ENCODE measurements at regions not wholly inside any gene's neighbourhood (a gene's known extent, or its start where the extent isn't known, plus 50 kb on each side); places are given as distances from the start of the nearest gene placed in this dataset.

DNA sequence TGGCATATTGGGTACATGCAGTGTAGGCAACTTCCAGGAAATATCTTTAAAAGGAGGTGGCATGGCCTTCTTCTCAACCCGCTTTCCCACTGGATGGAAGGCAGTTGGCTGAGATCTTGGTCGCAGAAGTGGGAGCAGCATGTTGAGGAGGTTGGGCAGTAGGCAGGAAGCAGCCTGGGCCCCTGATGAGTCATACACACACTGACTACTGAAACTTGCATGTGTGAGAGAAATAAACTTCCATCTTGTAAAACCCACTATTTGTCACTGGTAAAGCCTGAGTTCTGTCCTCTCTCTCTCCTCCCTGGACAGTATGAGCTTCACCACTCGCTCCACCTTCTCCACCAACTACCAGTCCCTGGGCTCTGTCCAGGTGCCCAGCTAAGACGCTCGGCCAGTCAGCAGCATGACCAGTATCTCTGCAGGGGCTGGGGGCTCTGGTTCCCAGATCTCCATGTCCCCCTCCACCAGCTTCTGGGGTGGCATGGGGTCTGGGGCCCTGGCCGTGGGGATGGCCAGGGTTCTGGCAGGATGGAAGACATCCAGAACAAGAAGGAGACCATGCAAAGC, 233.8 kb upstream of the SPRED2 start:
- DNase-seq, result no peak

DNA sequence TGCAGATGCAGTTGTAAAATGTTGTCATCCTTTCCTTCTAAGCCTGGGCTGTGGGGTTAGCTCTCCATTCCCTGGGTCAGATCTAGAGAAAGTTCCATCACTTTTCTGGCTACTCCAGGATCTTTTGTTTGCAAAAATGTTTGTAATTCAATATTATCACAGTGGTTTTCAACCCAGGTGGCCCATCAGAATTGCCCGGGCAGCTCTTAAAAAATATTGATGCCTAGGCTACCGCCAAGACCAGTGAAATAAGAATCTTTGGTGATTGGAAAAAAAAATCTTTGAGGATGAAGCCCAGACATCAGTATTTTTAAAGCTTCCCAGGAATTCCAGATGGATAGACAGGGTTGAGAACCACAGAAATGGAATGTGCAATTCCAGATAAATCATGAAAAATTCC, 232.5 kb upstream of the SPRED2 start:
- no peak for DNase-seq

GRCh38 chr2:65663831-65664407, 231.5 kb upstream of the SPRED2 start:
- DNase-seq, result no peak

DNA sequence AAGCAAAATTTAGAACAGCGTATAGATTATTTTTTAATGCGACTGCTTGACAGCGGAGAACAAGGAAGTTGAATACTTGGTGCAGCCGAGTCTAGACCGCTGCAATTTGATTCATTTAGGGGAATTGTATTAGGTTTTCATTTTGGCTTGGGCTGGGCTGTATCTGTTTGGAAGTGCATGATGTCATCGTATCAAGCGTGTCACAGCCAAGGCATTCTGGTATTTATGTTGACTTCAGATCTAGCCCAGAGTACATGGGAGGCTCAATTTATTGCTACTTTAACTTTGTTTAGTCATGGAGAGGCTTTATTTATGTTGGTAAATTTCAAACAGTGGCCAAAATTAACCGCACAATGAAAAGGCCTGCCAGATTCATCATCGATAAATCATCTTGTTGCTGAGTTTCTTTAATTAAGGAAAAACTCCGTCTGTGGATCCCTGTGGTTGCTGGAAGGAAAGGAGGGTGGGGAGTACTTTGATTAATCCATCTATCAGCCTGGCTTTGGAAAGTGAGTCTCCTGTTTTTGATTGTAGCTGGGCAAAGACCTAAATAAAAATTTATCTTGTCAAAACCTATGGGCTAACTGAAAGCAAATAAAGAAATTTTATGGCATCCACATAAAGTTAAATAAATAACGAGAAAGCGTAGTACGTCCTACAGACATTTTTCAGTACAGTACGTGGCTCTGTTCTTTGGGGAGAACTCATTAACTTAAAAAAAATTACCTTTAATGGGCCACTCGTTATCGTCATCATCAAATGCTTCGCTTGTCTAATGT, 230.4 kb upstream of the SPRED2 start:
- no peak for DNase-seq

DNA sequence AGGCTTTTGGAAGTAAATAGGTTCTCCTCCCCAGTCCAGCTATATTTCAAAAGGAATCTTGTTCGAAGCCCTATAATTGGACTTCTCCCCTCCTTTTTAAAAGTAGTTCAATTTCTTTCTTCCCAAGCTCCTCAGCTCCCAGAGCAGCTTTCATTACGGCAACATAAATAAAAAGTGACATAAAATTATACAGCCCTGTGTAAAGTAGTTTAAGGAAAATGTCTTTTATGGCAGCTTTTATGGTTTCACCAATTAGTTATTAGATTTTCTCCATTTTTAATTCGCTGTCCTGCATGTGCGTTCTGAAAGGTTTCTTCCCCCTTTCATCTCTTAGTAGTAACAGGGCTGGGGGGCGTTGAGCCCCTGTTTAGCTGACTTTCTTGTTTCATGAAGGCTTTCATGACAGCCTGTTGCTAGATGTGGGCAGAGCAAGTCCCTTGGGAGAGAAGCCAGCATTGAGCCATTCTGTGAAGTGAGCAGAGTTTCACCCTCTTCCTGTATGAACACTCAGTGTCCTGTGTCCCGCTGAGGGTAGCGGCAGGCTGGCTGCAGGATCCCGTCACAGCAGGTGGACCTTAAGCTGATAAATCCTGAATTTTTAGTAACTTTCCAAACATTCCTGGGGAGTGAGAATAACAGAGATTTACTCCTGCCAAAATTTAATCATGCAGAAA, 229.7 kb upstream of the SPRED2 start:
- no peak for DNase-seq

DNA sequence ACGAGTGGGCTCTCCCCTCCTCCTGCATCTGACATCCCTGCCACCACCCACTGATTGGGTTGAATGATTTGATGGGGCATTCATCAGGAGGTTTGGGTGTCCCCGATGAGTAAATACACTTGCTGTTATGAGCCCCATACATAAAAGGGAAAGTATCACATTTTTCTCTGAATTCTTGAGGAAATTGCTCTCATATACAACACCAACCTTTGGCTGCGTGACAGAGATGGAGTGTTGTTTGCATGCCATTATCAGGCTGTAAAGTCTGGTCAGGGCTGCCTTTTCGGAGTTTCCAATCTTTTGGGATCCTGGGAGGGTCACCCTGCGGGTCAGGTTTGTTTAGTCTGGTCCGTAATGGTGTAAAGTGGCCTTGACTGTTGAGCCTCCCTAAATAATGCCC, 227.9 kb upstream of the SPRED2 start:
- DNase-seq, result no peak

- DNase-seq, result no peak
These were observed 226.5 kb upstream of the SPRED2 start for GRCh38 chr2:65658881-65659280.

DNA sequence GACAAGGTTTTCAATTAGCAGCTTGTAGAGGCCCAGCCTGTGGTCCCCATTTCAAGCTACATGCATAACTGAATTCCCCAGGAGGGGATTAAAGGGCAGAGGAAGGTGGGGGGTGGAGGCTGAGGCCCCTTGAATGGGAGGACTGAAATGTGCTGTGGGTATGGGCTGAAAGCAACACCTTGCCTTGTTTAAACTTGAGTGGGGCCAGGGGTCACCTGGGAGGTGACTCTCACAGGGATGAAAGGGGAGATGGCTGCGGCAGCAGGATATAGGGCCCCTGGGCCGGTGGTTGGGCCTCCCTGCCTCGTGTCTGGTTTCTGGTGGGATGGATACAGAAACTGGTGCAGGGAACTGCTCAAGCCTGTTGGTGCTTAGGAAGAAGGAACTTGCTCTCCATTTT, 225.9 kb upstream of the SPRED2 start:
- no peak for DNase-seq

- no peak for DNase-seq
These were observed 223.8 kb upstream of the SPRED2 start for GRCh38 chr2:65656160-65656718.

- DNase-seq, result no peak
These were observed 222.6 kb upstream of the SPRED2 start for GRCh38 chr2:65655000-65655399.

DNA sequence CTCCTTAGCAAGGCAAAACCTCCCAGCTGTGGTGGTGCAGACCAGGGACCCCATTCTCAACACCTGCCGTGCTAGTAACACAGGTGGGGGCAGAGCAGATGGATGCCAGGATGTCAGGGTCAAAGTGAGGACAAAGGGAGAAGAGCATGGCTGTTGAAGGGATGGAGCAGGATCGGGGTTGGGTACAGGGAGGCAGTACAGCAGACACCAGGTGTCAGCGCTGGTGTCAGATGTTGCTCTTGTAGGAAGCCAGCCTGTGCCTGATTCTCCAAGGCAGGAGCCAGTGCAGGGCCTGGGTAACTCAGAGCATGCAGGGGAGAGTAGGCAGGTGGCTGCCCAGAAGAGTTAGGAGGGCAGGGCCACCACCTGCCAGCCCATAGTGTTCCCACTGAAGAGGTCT, 222.1 kb upstream of the SPRED2 start:
- no peak for DNase-seq

DNA sequence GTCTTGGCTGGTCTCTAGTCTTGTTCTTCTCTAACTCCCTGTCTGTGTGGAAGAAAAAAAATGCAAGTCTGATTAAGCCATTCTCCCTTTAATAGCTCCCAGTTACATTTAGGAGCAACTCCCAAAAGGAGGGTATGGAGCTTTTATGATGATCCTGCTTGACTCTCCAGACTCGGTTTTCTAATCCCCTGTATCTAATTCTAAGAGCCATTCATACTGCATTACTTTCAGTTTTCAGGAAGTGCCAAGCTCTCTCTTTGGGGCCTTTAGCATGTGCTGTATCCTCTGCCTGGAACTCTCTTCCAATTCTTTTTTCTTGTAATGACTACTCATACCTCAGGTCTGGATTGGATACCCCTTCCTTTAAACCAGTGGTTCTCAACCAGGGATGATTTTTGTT, 219.7 kb upstream of the SPRED2 start:
- no peak for DNase-seq

DNA sequence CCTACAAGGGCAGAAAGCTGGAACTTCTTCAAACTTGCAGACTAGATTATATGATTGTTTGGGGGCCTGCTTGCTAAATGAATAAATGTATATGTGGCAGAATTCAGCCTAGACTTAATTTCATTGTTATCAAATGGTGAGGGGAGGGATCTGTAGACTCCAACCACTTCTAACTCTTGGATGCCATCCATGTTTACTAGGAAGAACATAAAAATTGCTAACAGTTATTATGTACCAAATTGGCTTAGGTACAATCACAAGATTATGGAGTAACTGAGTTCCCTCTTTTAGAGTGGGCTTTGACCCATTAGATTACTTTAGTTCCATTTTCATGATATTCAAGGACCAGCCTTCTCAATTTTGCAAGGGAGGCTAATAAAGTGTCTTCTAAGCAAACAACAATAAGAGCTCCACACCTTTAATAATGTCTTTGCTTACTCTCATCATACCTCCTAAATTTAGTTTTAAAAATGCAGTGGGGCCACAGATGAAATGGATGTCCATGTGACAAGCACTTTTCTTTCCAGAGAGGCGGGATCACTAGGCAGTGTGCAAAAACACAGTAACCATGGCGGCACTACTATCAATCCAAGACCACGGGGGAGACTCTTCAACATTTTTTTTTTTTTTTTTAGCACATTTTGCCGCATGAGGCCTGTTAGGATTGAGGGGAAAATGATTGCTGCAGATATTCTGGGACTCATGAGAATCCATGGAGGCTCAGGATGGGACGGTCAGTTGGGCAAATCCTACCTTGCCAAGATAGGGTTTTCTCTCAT, 217.6 kb upstream of the SPRED2 start:
- no peak for DNase-seq

DNA sequence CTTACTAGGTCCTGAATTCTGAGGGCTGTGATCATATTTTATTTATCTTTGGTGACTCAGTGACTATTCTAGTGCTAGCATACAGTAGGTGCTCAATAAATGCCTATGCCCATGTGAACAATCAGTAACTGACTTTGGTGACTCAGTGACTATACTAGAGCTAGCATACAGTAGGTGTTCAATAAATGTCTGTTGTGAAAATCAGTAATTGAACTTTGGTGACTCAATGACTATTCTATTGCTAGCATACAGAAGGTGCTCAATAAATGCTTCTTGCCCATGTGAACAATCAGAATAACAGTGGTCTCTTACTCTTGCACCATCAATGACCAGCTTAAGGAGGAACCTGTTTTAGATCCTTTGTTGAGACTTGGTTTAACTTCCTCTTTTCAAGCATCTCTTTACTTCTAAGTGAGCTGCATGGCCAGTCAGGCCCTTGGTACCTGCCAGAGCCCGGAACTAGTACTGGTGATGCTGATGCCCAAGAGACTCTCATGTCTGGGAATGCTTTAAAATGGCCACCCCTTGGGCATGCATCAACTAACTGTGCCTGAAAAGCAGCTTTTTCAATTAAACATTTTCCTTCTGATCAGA, 214.9 kb upstream of the SPRED2 start:
- no peak for DNase-seq

GRCh38 chr2:65640793-65641103, 208.3 kb upstream of the SPRED2 start:
- no peak for DNase-seq

DNA sequence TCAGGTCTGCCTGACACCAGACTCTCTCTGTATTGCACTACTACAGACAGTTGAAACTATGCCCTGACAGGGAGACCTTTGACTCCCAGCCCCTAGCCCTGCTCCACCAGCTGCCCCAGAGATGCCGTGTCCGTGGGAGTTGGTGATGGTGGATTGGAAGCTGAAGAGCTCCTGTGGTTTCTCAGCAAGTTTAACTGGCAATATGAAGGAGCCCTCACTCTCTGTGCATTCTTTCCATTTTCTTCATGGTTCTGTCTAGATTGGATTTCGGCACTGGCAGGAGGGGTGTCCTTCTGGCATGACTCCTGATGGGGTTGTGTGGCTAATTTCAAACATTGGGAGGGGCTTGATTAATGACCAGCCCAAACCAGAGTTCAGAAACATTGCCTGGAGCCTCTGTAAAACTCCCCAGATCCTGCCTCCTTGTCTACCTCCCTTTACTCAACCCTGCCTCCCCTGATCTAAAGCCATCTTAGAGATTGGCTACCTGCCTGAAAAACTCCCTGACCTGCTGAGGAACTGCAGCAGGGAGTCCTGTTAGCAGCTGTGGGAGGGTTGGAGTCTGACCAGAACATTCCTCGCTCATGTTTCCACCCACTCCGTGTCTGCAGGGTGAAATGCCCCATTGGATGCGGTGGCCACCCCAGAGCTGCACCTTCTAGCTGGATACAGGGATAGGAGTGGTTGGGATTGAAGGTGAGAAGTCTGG, 206.9 kb upstream of the SPRED2 start:
- DNase-seq, result no peak

- no peak for DNase-seq
These were observed 206.0 kb upstream of the SPRED2 start for GRCh38 chr2:65638443-65638842.

GRCh38 chr2:65636813-65637483, 204.5 kb upstream of the SPRED2 start:
- no peak for DNase-seq

DNA sequence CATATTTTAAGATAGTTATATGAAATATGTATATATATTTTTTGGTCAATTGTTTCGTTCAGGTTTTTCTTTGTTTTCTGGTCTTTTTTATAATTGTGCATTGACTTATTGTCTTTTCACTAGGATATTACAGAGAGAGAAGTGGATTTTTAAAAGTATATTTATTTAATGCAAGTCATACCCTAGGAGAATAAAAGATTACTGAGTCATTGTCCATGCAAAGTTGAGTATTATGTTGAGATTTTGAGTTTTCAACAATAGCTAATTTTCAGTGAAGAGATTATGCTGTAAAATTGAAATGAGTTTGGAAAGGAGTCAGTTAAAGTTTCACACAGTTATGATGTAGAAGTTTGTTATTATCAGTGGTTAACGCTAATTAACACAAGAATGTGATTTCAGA, 203.6 kb upstream of the SPRED2 start:
- DNase-seq, result no peak

DNA sequence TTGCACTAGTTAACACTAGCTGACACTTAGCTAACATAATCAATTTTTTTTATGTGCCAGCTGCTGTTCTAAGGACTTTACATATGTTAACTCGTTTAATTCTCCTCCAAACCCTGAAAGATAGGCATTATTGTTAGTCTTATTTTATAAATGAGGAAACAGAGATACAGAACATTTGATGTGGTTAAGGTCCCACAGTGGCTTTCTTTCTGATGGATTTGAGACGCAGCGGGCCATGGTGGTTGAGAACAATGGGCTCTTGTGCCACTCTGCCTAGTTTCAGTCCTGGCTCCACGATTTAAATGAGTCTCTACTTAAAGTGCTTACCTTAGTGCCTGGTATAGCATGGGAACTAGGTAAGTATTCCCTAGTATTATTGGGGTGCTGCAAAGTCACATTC, 201.9 kb upstream of the SPRED2 start:
- DNase-seq, result no peak

- DNase-seq, result peak; percentile 24
These were observed 198.2 kb upstream of the SPRED2 start for GRCh38 chr2:65630643-65631042.

Data from CD4-positive, alpha-beta T cell treated with Interleukin-15 for 1 hour (primary cell).